IMR-90 (cell line): ENCODE measurements at regions not wholly inside any gene's neighbourhood (a gene's known extent, or its start where the extent isn't known, plus 50 kb on each side); places are given as distances from the start of the nearest gene placed in this dataset.

Experiments used
- ATAC-seq: fragments of 200-7000 bp; cut with Tn5 transposase; 2 replicates; pipeline ENCODE4 v1.9.1; 2020; ENCODE audit warnings: low read depth, mild to moderate bottlenecking, moderate library complexity
- BruUV-seq: library from RNA; stranded (reverse); fragments of 400-500 nt; replicated peaks from 2 replicates; lab custom pipeline; 2021; lab: Mats Ljungman, UMichigan
- CTCF ChIA-PET: fragments of 300-600 bp; formaldehyde crosslinking; extraction: SDS; loops from one replicate; lab custom pipeline; 2021; ENCODE audit warnings: antibody characterized with exemption; lab: Yijun Ruan, JAX
- POLR2A ChIA-PET: fragments of 300-600 bp; sonication (Branson Sonifier 250); formaldehyde crosslinking; loops from one replicate; lab custom pipeline; 2022; ENCODE audit warnings: antibody characterized with exemption; ENCODE audit not compliant: unreplicated experiment; lab: Charles Lee
- DNase-seq: peaks from one replicate; pipeline ENCODE4 v3.0.0; 2013
- H2AFZ ChIP-seq: replicated peaks from 2 replicates; pipeline ENCODE3; 2013; ENCODE audit warnings: low read length, mild to moderate bottlenecking; ENCODE audit not compliant: poor library complexity
- H2AK5ac ChIP-seq: 2 replicates; pipeline ENCODE4 v1.6.1; 2013; ENCODE audit warnings: low read depth, low read length, inconsistent platforms
- H2AK9ac ChIP-seq: replicated peaks from 2 replicates; pipeline ENCODE3; 2013; ENCODE audit warnings: mild to moderate bottlenecking, low read depth, low read length, moderate library complexity; ENCODE audit not compliant: poor library complexity
- H2BK120ac ChIP-seq: 2 replicates; pipeline ENCODE4 v1.6.1; 2013; ENCODE audit warnings: low read depth, low read length, inconsistent platforms
- H2BK15ac ChIP-seq: 3 replicates; pipeline ENCODE4 v1.6.1; 2013; ENCODE audit warnings: low read depth, low read length, inconsistent platforms
- H2BK20ac ChIP-seq: 2 replicates; pipeline ENCODE4 v1.6.1; 2013; ENCODE audit warnings: low read depth, mild to moderate bottlenecking, inconsistent platforms, low read length, moderate library complexity
- H2BK5ac ChIP-seq: 2 replicates; pipeline ENCODE4 v1.6.1; 2013; ENCODE audit warnings: mild to moderate bottlenecking, low read depth, low read length, inconsistent platforms; ENCODE audit not compliant: poor library complexity, severe bottlenecking
- H3K14ac ChIP-seq: replicated peaks from 2 replicates; pipeline ENCODE4 v1.6.1; 2013; ENCODE audit warnings: low read depth, low read length, inconsistent platforms
- H3K18ac ChIP-seq: 2 replicates; pipeline ENCODE4 v1.6.1; 2013; ENCODE audit warnings: low read depth, low read length, control low read depth
- H3K23ac ChIP-seq: 2 replicates; pipeline ENCODE4 v1.6.1; 2013; ENCODE audit warnings: low read depth, low read length, inconsistent platforms
- H3K27ac ChIP-seq: 2 replicates; pipeline ENCODE4 v1.5.1; 2013; ENCODE audit warnings: mild to moderate bottlenecking, control low read depth, low read length; ENCODE audit not compliant: insufficient read depth
- H3K27me3 ChIP-seq: 2 replicates; pipeline ENCODE4 v1.6.1; 2013; ENCODE audit warnings: low read length; ENCODE audit not compliant: control insufficient read depth, insufficient read depth
- H3K36me3 ChIP-seq: 2 replicates; pipeline ENCODE4 v1.6.1; 2013; ENCODE audit warnings: low read length, mixed read lengths; ENCODE audit not compliant: control insufficient read depth, insufficient read depth
- H3K4ac ChIP-seq: 2 replicates; pipeline ENCODE4 v1.6.1; 2013; ENCODE audit warnings: low read depth, low read length, inconsistent platforms
- H3K4me1 ChIP-seq: 2 replicates; pipeline ENCODE4 v1.6.1; 2013; ENCODE audit warnings: low read length, mixed read lengths; ENCODE audit not compliant: control insufficient read depth, insufficient read depth
- H3K4me2 ChIP-seq: 2 replicates; pipeline ENCODE4 v1.6.1; 2013; ENCODE audit warnings: low read depth, mild to moderate bottlenecking, control low read depth, low read length, moderate library complexity
- H3K4me3 ChIP-seq: 2 replicates; pipeline ENCODE4 v1.5.1; 2013; ENCODE audit warnings: low read depth, mild to moderate bottlenecking, control low read depth, low read length, moderate library complexity; ENCODE audit not compliant: insufficient read depth
- H3K56ac ChIP-seq: 2 replicates; pipeline ENCODE4 v1.6.1; 2013; ENCODE audit warnings: low read length, inconsistent platforms; ENCODE audit not compliant: insufficient read depth; ENCODE audit errors: extremely low read depth
- H3K79me1 ChIP-seq, 2 experiments: 2 replicates each; pipeline ENCODE4 v1.6.1; 2013; ENCODE audit warnings: low read length in 2 of 2, inconsistent platforms in 1 of 2, low read depth in 1 of 2
- H3K9ac ChIP-seq: 2 replicates; pipeline ENCODE4 v1.6.1; 2013; ENCODE audit warnings: low read depth, low read length, control low read depth
- H3K9me1 ChIP-seq: 2 replicates; pipeline ENCODE4 v1.6.1; 2013; ENCODE audit warnings: low read length, inconsistent platforms; ENCODE audit not compliant: insufficient read depth
- H3K9me3 ChIP-seq: 2 replicates; pipeline ENCODE4 v1.6.1; 2013; ENCODE audit warnings: low read length; ENCODE audit not compliant: control insufficient read depth, insufficient read depth
- H4K20me1 ChIP-seq: 2 replicates; pipeline ENCODE4 v1.6.1; 2013; ENCODE audit warnings: low read length, inconsistent platforms; ENCODE audit not compliant: insufficient read depth
- H4K5ac ChIP-seq: 2 replicates; pipeline ENCODE4 v1.6.1; 2013; ENCODE audit warnings: mild to moderate bottlenecking, low read depth, low read length, control low read depth
- H4K8ac ChIP-seq, 2 experiments: 2 replicates each; pipeline ENCODE4 v1.6.1; 2013; ENCODE audit warnings: low read depth in 2 of 2, low read length in 2 of 2, control low read depth in 1 of 2, inconsistent platforms in 1 of 2
- H4K91ac ChIP-seq: 2 replicates; pipeline ENCODE4 v1.6.1; 2013; ENCODE audit warnings: low read depth, low read length, inconsistent platforms; ENCODE audit not compliant: insufficient read depth
- BHLHE40 ChIP-seq: fragments of 150-350 bp; IDR thresholded peaks from 2 replicates; pipeline ENCODE4 v1.6.1; 2016; ENCODE audit warnings: mild to moderate bottlenecking, low read depth, low read length
- CHD1 ChIP-seq: IDR thresholded peaks from 2 replicates; pipeline ENCODE4 v1.6.1; 2012; ENCODE audit warnings: low read depth, low read length, improper control_type of control experiment
- FOS ChIP-seq: fragments of 150-350 bp; IDR thresholded peaks from 2 replicates; pipeline ENCODE4 v1.6.1; 2016; ENCODE audit warnings: low read depth, low read length
- MAZ ChIP-seq: IDR thresholded peaks from 2 replicates; pipeline ENCODE4 v1.6.1; 2012; ENCODE audit warnings: low read depth, mild to moderate bottlenecking, low read length, improper control_type of control experiment, moderate library complexity, borderline replicate concordance
- MXI1 ChIP-seq: IDR thresholded peaks from 2 replicates; pipeline ENCODE4 v1.6.1; 2012; ENCODE audit warnings: low read depth, mild to moderate bottlenecking, low read length, moderate library complexity, borderline replicate concordance
- POLR2A ChIP-seq: IDR thresholded peaks from 2 replicates; pipeline ENCODE4 v1.6.1; 2012; ENCODE audit warnings: mild to moderate bottlenecking, low read depth, low read length
- RAD21 ChIP-seq: IDR thresholded peaks from 2 replicates; pipeline ENCODE4 v1.6.1; 2012; ENCODE audit warnings: low read length, improper control_type of control experiment
- RCOR1 ChIP-seq: IDR thresholded peaks from 2 replicates; pipeline ENCODE4 v1.6.1; 2012; ENCODE audit warnings: mild to moderate bottlenecking, low read length, improper control_type of control experiment; ENCODE audit not compliant: insufficient replicate concordance
- RFX5 ChIP-seq: IDR thresholded peaks from 2 replicates; pipeline ENCODE4 v1.8.0; 2012; ENCODE audit warnings: low read depth, mild to moderate bottlenecking, low read length, moderate library complexity
- SMC3 ChIP-seq: fragments of 150-350 bp; IDR thresholded peaks from 2 replicates; pipeline ENCODE4 v1.6.1; 2016; ENCODE audit warnings: low read depth, mild to moderate bottlenecking, antibody characterized with exemption, low read length, moderate library complexity
- WGBS, 2 experiments: methylation state at CpG; one replicate each; pipeline versions ENCODE4 v1.1.5 to v1.1.7; 2013; ENCODE audit warnings: missing lambda C conversion rate in 2 of 2; ENCODE audit not compliant: insufficient read length in 1 of 2; ENCODE audit errors: extremely low coverage in 2 of 2; 5-methylcytosine and 5-hydroxymethylcytosine counted together
- dilution Hi-C: fragments of 300-500 bp; cut with HindIII; formaldehyde crosslinking; loops from one replicate; pipeline ENCODE4 v1.14.3; 2018; ENCODE audit warnings: low sequenced_read_pairs; ENCODE audit not compliant: unreplicated experiment
- in situ Hi-C: fragments of 300-500 bp; cut with MboI; formaldehyde crosslinking; loops from 3 replicates; pipeline ENCODE4 v1.14.3; 2019; ENCODE audit warnings: low sequenced_read_pairs, inconsistent platforms, mixed read lengths
- intact Hi-C: fragments of 100-400 bp; cut with micrococcal nuclease; formaldehyde crosslinking; loops from 2 replicates; pipeline ENCODE4 v1.10.0; 2022
- TF ChIP-seq, protein P1 (sequence below): conservative IDR thresholded peaks from 2 replicates; pipeline ENCODE4 v1.5.1; 2012; ENCODE audit warnings: mild to moderate bottlenecking, low read depth, low read length, improper control_type of control experiment
- TF ChIP-seq, protein P2 (sequence below): fragments of 150-350 bp; IDR thresholded peaks from 2 replicates; pipeline ENCODE4 v1.6.1; 2017; ENCODE audit warnings: mild to moderate bottlenecking, antibody characterized with exemption, low read length, low read depth

GRCh38 chr6:169918954-169919549, 167.6 kb downstream of the ERMARD start:
- Histone ChIP-seq H3K9ac (no peak overlapping the region), H3K4me3 (no peak overlapping the region), H3K14ac (no peak overlapping the region), H2BK15ac (no peak overlapping the region), H3K56ac (no peak overlapping the region), H3K27me3 (no peaks in the 10 kb centered on the region), H3K4me1 (no peaks in the 10 kb centered on the region), H4K91ac (no peak overlapping the region), H2BK120ac (no peak overlapping the region), H3K9me3 (peaks cover 54% of the 10 kb centered on the region), H2AFZ (no peak overlapping the region), H2AK9ac (no peak overlapping the region), H2AK5ac (no peak overlapping the region), H3K36me3 (no peaks in the 10 kb centered on the region), H3K23ac (no peak overlapping the region), H4K8ac (no peak overlapping the region), H3K4me2 (no peak overlapping the region), H4K20me1 (no peaks in the 10 kb centered on the region), H3K79me1 (no peaks in the 10 kb centered on the region), H4K5ac (no peak overlapping the region), H2BK5ac (no peak overlapping the region), H3K9me1 (no peaks in the 10 kb centered on the region), H2BK20ac (no peak overlapping the region), H3K27ac (no peak overlapping the region), H3K4ac (no peak overlapping the region), H3K18ac (no peak overlapping the region)
- TF ChIP-seq POLR2A (no peak), RCOR1 (no peak), RAD21 (no peak), BHLHE40 (no peak), RFX5 (no peak), SMC3 (no peak), CHD1 (no peak), MAZ (no peak), FOS (no peak), MXI1 (no peak)
- TF ChIP-seq, protein P1, sequence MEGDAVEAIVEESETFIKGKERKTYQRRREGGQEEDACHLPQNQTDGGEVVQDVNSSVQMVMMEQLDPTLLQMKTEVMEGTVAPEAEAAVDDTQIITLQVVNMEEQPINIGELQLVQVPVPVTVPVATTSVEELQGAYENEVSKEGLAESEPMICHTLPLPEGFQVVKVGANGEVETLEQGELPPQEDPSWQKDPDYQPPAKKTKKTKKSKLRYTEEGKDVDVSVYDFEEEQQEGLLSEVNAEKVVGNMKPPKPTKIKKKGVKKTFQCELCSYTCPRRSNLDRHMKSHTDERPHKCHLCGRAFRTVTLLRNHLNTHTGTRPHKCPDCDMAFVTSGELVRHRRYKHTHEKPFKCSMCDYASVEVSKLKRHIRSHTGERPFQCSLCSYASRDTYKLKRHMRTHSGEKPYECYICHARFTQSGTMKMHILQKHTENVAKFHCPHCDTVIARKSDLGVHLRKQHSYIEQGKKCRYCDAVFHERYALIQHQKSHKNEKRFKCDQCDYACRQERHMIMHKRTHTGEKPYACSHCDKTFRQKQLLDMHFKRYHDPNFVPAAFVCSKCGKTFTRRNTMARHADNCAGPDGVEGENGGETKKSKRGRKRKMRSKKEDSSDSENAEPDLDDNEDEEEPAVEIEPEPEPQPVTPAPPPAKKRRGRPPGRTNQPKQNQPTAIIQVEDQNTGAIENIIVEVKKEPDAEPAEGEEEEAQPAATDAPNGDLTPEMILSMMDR, result no peak
- TF ChIP-seq, protein P2, sequence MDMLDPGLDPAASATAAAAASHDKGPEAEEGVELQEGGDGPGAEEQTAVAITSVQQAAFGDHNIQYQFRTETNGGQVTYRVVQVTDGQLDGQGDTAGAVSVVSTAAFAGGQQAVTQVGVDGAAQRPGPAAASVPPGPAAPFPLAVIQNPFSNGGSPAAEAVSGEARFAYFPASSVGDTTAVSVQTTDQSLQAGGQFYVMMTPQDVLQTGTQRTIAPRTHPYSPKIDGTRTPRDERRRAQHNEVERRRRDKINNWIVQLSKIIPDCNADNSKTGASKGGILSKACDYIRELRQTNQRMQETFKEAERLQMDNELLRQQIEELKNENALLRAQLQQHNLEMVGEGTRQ, result no peak
- 84% methylated on average over 17 of the region's 26 CpGs; no CpG with 5 or more reads in 1 of the 2 experiments for WGBS, 2 experiments
- ChIA-PET CTCF (no interaction called here), POLR2A (no interaction called here)
- dilution Hi-C loops, result no loop called here
- ATAC-seq (no peak), DNase-seq (no peak)
- no TSS peak for BruUV-seq
- in situ Hi-C loops, result no loop called here
- intact Hi-C loops, result no loop called here
